Hepatic stellate cell (primary cell): ENCODE measurements at regions not wholly inside any gene's neighbourhood (a gene's known extent, or its start where the extent isn't known, plus 50 kb on each side); places are given as distances from the start of the nearest gene placed in this dataset.
"Not testable (repeated sequence)": the region's sequence is repeated elsewhere in the genome, so short reads cannot be mapped to it uniquely, and the experiment has no call there.

Experiments
- DNase-seq: peaks from one replicate; pipeline ENCODE4 v3.0.0; 2011; ENCODE audit warnings: low spot score

DNA sequence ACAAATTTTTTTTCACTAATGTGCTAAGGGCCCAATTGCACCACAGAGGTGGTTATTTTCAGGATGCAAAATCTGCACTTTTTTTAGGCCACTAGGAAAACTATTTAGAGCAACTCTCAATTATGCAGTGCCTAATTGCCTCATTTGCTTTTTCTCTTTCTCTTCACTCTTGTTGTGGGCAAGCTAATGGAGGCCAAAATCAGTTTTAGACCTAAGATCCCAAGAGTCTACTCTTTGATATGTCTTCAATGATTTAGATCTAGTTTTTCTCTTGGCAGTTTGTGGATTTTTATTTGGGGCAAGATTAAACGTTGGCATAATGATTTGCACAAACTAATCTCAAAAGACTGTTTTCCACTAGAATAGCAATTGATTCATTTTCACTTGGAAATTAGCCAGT lies 1996.9 kb downstream of the LRRC4C start:
- no peak for DNase-seq

DNA sequence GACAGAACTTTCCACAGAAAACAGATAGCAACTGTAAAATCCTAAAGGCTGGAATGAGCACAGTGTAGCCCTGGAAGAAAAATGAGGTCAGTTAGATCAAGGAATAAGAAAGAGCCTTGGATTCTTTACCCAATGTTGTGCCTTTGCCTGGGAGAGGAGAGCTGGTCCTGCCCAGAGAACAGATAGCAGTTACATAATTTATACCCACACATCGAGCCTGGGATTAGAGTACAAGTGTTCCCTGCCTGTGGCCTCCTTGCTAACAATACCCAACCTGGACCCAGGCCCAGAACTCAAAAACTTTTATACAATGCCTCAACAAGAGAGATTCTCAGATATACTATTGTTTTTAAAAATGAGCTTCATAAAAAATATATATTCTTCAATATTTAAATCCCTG lies 1998.4 kb downstream of the LRRC4C start:
- no peak for DNase-seq

DNA sequence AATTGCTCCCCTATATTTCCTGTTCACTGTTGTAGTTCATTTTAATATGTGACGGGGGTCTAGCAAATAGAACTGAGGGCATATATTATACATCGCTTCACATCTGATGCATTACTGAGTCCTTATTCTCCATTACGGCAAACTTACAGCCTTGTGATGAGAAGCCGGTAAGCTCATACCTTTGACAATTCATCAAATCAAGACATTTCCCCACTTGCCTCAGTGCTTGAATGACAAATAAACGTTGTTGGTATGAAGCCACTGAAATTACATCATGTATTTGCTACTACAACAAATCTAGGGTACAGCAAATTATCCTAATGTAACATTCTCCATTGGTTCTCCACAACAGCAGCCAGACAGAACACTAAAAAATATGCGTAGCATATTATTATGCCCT lies 1999.8 kb downstream of the LRRC4C start:
- no peak for DNase-seq

DNA sequence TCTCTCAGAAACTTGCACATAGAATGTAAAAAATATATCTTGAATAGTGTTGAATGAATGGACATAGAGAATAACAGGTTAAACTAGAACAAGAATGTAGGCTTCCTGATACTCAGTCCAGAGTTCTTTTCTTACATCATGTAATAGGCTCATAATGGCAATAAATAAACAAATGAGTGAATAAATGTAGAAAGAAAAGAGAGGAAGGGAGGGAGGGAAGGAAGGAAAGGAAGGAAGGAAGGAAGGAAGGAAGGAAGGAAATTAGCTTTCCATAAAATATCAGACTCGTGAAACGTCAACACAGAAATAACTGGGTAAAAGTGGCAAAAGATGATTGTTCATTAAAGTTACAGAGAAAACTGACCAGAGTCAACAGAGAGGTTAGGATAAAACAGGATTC lies 2001.0 kb downstream of the LRRC4C start:
- DNase-seq: no peak

DNA sequence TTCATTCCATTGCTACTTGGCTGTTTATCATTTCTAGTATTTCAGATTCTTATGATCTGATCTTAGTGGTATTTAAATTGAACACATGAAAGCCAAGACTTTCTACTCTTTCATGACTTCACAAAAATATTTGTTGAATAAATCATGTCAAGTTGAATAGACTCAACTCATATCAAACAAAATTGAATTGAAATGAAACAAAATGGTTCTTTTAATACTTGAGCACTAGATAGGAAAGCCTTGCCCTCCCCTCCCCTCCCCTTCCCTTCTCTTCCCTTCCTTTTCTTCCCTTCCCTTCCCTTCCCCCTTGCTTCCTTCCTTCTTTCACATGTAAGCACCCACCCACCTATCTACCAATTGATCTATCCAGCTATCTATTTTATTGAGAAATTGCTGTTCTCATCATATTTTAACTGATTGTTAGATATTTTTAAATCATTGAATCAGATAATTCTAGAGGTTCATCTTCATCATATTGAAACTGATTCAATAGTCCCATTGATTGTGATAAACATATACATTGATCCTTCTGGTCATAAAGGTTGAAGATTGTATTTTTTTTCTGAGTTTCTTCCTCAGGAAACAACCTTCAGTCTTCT lies 2015.9 kb downstream of the LRRC4C start:
- no peak for DNase-seq

DNA sequence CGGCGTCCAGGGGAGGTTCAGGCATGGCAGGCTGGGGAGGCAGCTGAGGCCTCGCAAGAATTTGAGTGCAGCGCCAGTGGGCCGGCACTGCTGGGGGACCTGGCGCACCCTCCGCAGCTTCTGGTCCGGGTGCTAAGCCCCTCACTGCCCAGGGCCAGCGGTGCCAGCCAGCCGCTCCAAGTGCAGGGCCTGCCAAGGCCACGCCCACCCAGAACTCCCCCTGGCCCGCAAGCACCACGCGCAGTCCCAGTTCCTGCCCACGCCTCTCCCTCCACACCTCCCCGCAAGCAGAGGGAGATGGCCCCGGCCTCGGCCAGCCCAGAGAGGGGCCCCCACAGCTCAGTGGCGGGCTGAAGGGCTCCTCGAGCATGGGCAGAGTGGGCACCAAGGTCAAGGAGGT lies 2017.3 kb downstream of the LRRC4C start:
- DNase-seq: no peak

DNA sequence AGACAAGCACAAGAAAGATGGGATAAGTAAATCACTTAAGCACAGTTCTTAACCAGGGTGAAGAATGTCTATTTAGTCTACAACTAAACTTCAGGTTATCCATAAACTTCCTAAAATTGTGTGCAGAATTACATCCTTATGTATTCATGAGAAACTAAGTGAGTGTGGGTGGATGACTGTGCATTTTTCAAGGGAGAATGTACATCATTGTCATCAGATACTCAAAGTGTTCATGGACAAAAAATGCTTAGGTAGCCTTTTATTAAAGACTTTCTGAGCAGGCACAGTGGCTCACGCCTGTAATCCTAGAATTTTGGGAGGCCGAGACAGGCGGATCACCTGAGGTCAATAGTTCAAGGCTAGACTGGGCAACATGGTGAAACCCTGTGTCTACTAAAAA lies 2023.8 kb downstream of the LRRC4C start:
- no peak for DNase-seq

DNA sequence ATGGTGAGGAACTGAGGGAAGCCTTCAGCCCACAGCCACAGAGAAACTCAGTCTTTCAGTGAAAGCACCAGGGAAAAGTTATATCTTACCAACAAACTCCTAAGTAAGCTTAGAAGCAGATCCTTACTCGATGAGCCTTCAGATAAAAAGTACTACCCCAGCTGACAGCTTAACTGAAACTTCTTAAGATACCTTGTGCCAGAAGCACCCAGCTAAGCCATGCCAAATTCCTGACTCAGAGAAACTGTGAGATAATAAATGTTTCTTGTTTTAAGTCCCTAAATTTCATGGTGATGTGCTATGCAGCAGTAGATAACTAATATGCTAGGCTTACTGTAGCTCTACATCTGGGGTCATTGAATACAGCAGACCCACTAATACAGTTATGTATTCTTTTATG lies 2025.0 kb downstream of the LRRC4C start:
- DNase-seq: no peak

DNA sequence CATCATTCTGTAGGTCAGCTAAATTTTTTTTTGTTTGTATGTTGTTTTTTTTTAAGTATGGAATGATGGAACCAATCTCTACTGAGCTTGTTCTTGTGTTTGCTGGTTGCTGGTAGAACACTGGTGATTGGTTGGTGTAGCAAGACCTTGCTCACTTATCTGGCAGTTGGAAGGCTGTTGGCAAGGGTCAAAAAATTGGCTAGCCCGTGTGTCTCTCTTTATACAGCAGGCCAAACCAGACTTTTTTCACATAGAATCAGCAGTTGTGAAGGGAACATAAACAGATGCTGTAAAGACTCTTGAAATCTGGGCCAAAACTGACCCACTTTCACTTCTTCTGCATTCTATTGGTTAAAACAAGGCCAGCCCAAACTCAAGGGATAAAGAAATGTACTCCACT lies 2026.5 kb downstream of the LRRC4C start:
- no peak for DNase-seq

DNA sequence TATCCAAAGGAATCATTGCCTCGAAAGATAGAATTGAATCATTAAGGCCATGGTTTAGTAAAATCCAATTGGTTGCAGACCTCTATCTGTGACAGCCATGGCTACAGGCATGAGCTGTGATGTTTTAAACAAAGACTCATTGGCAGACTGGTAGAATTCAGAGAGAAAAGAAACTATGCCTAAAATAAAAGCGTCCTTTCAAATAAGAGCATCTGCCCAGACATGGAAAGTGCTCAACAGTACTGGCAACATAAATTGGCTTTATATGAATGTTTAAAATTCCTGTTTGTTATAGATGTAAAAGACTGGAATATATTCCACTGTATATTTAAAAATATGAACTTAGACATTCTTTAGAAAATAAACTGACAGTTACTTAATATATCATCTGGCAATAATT lies 2034.2 kb downstream of the LRRC4C start:
- DNase-seq: no peak

DNA sequence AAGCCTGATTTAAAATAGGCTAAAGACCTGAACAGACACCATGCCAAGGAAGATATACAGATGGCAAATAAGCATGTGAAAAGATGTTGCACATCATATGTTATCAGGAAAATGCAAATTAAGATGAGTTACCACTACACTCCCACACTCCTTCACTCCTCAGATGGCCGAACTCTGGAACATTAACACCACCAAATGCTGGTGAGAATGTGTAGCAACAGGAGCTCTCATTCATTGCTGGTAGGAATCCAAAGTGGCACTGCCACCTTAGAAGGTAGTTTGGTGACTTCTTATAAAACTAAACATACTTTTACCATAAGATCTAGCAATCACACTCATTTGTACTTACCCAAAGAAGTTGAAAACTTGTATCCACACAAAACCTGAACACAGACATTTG lies 2047.3 kb downstream of the LRRC4C start:
- no peak for DNase-seq

DNA sequence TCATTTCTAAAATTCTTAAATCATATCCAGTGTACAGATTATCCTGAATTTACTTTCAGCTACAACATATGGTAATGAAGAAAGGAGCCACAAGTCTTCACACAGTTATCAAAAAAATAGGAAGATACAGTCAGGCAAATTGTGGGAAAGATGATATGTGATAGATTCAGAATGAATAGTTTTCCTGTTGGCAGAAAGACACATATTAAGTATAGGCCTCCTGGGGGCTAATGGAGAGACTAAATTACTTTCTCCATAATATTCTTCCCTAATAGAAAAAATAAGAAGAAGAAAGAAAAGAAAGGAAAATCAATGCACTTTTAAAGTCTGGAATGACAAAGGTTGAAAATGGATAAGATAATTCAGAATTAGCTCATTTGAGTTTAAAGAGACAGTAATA lies 2073.5 kb downstream of the LRRC4C start:
- no peak for DNase-seq

DNA sequence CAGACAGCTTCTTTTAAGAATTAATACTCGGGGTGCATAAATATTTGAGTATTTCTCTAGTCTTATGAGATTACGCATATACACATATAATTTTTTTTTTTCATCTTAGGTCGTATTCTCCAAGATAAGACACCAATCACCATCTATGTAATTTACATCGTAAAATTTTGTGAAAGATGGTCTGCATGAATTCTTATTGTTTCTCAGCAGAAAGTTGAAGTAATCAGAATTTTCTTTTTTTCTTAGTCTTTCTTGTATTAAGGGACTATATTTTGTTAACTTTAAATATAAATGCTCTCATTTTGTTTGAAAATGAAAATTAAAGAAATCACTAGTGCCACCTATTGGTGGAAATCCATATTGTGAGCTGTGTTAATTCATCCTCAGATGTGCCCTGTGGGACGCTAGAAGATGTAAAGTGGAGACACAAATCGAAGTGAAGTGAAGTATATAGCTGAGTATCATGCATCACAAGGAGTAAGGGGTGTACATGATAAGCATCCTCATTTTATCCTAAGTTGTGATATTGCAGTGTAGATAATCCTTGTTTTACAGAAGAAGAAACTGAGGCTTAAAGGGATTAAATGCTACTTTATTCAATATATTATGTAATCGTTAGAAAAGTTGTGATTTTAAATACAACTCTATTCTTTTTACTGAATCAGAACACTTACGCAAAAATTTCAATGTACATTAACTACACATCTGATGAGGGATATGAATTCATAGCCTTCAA lies 2084.3 kb downstream of the LRRC4C start:
- no peak for DNase-seq

DNA sequence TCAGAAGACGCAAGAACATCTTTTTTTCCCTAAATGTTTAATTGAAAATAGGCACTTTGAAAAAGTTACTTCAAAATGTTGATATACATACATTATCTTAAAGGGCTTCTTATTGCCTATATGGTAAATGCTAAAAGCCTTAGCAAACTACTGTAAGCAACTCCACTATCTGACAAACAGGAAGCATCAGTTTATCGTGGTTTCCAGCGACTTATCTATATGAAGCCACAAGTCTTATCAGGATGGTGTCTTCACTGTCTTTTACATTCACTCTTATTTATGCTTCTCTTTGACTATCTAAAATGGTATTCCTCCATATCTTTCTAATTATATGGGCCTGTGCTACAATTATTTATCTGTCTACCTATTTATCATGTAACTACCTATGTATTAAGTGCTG lies 2091.9 kb downstream of the LRRC4C start:
- DNase-seq: no peak

DNA sequence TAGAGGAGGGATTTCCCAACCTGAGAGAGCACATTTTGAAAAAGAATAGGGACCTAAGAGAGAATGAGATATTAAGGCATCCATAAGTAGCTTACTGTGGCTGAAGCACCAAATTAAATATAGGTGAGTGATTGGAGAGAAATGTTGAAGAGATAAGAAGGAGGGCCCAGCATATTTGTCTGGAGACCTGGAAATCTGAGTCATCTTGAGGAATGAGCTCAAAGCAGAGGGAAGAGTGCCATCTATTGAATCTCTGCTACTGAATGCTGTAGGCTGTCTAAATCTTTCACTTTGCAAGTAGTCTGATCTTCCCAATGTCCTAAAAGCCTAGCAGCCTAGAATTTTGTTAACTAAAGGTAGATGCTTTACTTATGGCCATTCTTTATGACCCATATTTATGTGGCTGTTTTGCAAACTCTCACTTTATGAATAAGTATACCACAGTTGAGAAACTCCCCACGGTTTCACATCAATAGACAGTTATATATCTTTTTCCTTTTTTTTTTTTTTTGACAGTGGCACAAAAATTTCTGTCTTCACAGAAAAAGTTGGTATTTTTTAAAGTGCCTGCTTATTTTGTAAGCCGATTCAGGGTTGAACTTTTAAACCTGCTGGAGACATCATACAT lies 2093.5 kb downstream of the LRRC4C start:
- peak; percentile 3 for DNase-seq

DNA sequence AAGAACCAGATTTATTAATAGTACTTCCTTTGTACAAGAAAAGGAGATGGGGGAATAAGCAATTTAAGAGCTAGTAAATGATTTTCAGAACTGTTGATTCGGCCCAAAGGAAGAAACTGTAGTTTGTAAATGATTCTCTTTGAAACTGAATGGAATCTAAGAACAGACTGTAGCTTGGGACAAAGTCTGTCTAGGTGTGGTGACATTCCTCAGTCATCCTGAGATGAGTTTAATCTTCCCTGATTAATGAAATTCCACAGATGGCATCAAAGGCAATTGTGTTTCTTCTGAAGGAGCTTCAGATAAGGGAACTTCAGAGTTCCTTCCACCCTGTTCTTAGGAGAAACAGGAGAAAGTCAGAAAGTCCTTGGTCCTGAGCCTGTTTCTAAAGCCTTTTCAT lies 2095.9 kb downstream of the LRRC4C start:
- no peak for DNase-seq

DNA sequence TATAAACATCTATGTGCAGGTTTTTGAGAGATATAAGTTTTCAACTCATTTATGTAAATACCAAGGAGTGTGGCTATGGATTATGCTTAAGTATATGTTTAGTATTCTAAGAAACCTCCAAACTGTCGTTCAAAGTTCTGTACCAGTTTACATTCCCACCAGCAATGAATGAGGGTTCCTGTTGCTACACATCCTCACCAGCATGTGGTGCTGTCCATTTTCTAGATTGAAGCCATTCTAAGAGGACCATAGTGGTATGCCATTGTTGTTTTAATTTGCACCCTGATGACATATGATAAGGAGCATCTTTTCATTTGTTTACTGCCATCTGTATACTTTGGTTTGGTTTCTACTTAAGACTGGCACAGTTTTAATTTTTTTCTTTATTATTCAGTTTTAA lies 2097.9 kb downstream of the LRRC4C start:
- no peak for DNase-seq

DNA sequence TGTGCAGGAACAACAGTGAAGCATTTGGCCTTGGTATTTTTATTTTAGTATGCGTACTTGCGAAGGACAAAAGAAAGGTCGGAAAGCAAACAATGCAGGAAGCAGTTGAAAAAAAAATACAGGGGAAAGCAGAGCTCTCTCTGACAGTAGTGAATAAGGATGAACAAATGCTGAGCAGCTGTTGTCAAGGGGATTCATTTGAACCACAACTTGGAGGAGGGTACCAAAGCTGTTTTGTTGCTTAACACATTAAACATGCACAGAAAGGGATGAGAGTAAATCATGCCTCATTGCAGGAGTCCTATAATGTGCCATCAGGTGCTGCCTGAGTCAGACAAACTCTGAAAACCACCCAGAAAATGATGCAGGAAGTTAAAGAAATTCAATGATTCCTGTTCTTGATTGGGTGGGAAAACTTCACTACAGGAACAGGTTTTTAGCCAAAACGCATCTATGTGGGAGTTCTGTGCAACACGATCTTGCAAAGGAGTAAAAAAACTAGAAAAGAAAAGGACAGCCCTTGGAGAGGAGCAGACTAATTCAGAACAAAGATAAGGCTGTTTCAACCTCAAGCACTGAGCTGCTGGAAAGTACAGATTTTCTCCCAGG lies 2113.5 kb downstream of the LRRC4C start:
- DNase-seq: no peak

DNA sequence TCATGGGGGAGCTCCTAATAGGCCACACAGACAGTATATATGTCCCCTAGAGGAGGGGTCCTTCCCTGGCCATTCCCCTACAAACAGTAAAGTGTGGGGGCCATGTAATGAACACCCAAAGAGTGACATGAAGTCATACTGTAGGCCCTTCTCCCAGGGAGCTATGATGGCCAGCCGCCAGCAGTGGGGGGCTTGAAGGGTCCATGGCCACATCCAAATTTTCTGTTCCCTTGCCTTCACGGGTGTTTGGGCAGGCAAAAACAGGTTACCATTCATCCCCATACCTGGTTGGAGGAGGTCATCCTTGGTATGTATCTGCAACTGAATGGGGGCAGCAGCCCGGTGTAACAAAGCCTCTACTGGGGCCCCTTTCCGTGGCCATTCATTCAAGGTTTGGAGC lies 2118.0 kb downstream of the LRRC4C start:
- no peak for DNase-seq

DNA sequence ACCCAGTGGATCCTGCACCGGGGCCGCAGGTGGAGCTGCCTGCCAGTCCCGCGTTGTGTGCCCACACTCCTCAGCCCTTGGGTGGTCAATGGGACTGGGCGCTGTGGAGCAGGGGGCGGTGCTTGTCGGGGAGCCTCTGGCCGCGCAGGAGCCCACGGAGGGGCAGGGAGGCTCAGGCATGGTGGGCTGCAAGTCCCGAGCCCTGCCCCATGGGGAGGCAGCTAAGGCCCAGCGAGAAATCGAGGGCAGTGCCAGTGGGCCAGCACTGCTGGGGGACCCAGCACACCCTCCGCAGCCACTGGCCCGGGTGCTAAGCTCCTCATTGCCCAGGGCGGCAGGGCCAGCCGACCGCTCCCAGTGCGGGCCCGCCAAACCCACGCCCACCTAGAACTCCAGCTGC lies 2126.4 kb downstream of the LRRC4C start:
- DNase-seq: not testable (repeated sequence)

DNA sequence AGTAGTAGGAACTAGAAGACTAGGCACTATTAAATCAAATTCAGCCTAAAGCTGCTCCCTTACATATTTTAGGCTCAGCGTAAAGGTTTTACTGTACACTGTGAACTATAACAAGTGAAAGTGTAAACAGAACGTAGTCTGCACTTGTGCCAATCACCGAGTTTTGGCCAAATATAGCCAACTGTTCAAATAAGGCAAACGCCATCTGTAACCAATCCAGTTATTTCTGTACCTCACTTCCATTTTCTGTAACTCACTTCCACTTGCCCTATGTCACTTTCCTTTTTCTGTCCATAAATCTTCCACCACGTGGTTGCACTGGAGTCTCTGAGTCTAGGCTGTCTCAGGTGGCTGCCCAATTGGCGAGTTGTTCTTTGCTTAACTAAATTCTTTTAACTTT lies 2132.2 kb downstream of the LRRC4C start:
- DNase-seq: no peak

DNA sequence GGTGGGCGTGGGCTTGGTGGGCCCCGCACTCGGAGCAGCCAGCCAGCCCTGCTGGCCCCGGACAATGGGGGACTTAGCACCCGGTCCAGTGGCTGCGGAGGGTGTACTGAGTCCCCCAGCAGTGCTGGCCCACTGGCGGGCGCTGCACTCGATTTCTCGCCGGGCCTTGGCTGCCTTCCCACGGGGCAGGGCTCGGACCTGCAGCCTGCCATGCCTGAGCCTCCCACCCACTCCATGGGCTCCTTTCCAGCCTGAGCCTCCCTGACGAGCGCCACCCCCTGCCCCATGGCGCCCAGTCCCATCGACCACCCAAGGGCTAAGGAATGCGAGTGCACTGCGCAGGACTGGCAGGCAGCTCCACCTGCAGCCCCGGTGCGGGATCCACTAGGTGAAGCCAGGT lies 2147.6 kb downstream of the LRRC4C start:
- not testable (repeated sequence) for DNase-seq

DNA sequence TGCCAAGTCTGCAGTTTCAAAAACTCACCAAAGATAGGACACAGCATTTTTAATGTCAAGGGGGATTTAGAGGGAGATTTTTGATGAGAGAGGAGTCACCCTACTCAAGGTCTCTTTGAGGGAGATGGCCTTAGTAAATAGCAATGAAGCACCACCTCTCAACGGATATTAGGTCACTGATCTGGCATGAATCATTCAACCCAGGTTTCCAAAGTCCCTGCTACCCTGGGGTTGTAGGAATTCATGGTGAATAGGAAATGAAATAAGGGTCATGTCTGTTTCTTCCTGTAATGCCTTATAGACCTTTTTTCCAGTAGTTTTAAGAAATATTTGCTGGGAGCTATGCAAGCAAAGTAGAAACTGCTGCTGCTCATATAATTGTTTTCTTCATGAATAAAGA lies 2154.9 kb downstream of the LRRC4C start:
- DNase-seq: no peak
